ENCODE measurements at regions not wholly inside any gene's neighbourhood (a gene's known extent, or its start where the extent isn't known, plus 50 kb on each side); places are given as distances from the start of the nearest gene placed in this dataset.

GRCh38 chr18:21191596-21192307 is 50.3 kb upstream of the GREB1L start:
- H3K4me1 ChIP-seq (ENCODE audit: control insufficient read depth in 2 of 2, insufficient read depth in 2 of 2, low read length in 2 of 2): no peaks in the 10 kb centered on the region
- H3K27me3 Mint-ChIP-seq: peaks cover 13% of the 10 kb centered on the region
- H2AFZ ChIP-seq (ENCODE audit: insufficient read depth, low read depth, low read length, poor library complexity, severe bottlenecking): no peak overlapping the region
- H3K36me3 ChIP-seq (replicated peaks in 1 of 2; ENCODE audit: control extremely low read depth in 1 of 2, control insufficient read depth in 1 of 2, extremely low read depth in 1 of 2, insufficient read depth in 2 of 2, low read length in 1 of 2): no peaks in the 10 kb centered on the region
- DNase-seq (no peak), ATAC-seq (ENCODE audit: low read depth) (no peak)
- no peaks in the 10 kb centered on the region for H3K9me3 ChIP-seq (ENCODE audit: control extremely low read depth in 1 of 3, control insufficient read depth in 2 of 3, insufficient read depth in 1 of 3, low read length in 2 of 3)
- H3K27me3 ChIP-seq (replicated peaks in 1 of 4; ENCODE audit: control extremely low read depth in 1 of 4, control insufficient read depth in 3 of 4, insufficient read depth in 4 of 4, low read length in 3 of 4): no peaks in the 10 kb centered on the region
- intact Hi-C loops (cut with micrococcal nuclease): no loop called here
- TF ChIP-seq EZH2 (IDR thresholded peaks at IDR 0.05; ENCODE audit: borderline replicate concordance, insufficient read depth, low read depth, low read length, poor library complexity, severe bottlenecking) (no peak), CTCF (IDR thresholded peaks at IDR 0.05) (no peak)
- WGBS (ENCODE audit: insufficient coverage): 62% methylated on average over 3 of the region's 7 CpGs
- no peak overlapping the region for H3K4me2 ChIP-seq (replicated peaks; ENCODE audit: low read depth, low read length, poor library complexity, severe bottlenecking)
- no peaks in the 10 kb centered on the region for H3K9me3 Mint-ChIP-seq (ENCODE audit: insufficient read depth)
- H3K79me2 ChIP-seq (ENCODE audit: control insufficient read depth, insufficient read depth, low read length): no peaks in the 10 kb centered on the region
- no peak overlapping the region for H3K9ac ChIP-seq (ENCODE audit: low read length)
- no peaks in the 10 kb centered on the region for H3K4me1 Mint-ChIP-seq
- no peak overlapping the region for H3K27ac Mint-ChIP-seq
- no peak overlapping the region for H3K4me3 ChIP-seq (ENCODE audit: control extremely low read depth in 1 of 5, extremely low read depth in 1 of 5, insufficient read depth in 1 of 5, low read depth in 2 of 5, low read length in 4 of 5)
- H4K20me1 ChIP-seq (ENCODE audit: control insufficient read depth, insufficient read depth, low read length, poor library complexity, severe bottlenecking): no peaks in the 10 kb centered on the region
- ChIA-PET CTCF (interaction anchor here (0.5 to 3.2 kb wide), 7 partner anchors 9 to 1512 kb away, joined by 3 to 9 read pairs (median 6); no protein-coding TSS in a partner anchor), POLR2A (no interaction called here)
- H3K27ac ChIP-seq (ENCODE audit: low read length in 2 of 2): no peak overlapping the region
- H3K4me3 Mint-ChIP-seq: no peak overlapping the region

Measured in B cell (primary cell).